ENCODE measurements at regions not wholly inside any gene's neighbourhood (a gene's known extent, or its start where the extent isn't known, plus 50 kb on each side); places are given as distances from the start of the nearest gene placed in this dataset.

DNA sequence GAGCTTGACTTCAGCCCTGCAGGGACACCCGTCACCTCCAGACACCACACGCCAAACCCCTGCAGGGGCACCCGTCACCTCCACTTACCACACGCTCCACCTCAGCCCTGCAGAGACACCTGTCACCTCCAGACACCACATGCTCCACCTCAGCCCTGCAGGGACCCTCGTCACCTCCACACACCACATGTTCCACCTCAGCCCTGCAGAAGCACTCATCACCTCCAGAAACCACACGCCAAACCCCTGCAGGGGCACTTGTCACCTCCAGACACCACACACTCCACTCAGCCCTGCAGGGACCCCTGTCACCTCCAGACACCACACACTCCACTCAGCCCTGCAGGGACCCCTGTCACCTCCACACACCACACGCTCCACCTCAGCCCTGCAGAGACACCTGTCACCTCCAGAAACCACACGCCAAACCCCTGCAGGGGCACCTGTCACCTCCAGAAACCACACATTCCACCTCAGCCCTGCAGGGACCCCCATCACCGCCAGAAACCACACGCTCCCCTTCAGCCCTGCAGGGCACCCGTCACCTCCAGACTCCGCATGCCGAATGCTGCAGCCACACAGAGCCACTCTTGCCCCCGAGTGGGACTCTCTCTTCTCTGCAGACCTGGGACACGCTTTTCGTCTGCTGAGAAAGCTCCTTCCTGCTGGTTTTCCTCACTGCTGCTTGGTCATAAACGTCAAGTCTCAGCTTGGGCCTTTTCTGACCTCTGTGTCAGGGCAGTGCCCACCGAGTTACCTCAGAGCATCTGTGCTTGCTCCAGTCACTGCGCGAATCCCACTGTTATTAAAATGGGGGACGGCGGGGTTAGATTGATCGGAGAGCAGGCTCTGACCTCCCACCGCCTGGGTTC is 77.5 kb upstream of the SALL3 start:
- no peak overlapping the region for H3K27ac ChIP-seq (ENCODE audit: low read depth in 1 of 2, low read length in 2 of 2)
- no peak for DNase-seq
- WGBS (ENCODE audit: insufficient coverage), result 75% methylated on average over 24 of the region's 24 CpGs
- H2AFZ ChIP-seq (ENCODE audit: insufficient read depth, low read depth, low read length, poor library complexity, severe bottlenecking), result no peak overlapping the region
- no peaks in the 10 kb centered on the region for H3K27me3 ChIP-seq (ENCODE audit: control insufficient read depth in 2 of 2, insufficient read depth in 2 of 2, low read length in 2 of 2)
- Mint-ChIP-seq H3K27ac (no peak overlapping the region), H3K4me3 (no peak overlapping the region), H3K36me3 (no peaks in the 10 kb centered on the region), H3K9me3 (peaks cover 0 to 14% (median 5%) of the 10 kb centered on the region in 7 donors), H3K4me1 (no peaks in the 10 kb centered on the region), H3K27me3 (ENCODE audit: low read depth in 3 of 3) (peaks cover 1 to 6% (median 3%) of the 10 kb centered on the region in 3 donors)
- no peak overlapping the region for H3K9ac ChIP-seq (ENCODE audit: insufficient read depth, low read length, poor library complexity, severe bottlenecking)
- peaks cover 0 to 12% of the 10 kb centered on the region in 2 donors for H3K9me3 ChIP-seq (replicated peaks in 1 of 2; ENCODE audit: control insufficient read depth in 1 of 2, insufficient read depth in 1 of 2, low read length in 2 of 2)
- H3K4me3 ChIP-seq (replicated peaks in 1 of 3; ENCODE audit: low read depth in 2 of 3, low read length in 3 of 3), result no peak overlapping the region
- H4K20me1 ChIP-seq (ENCODE audit: insufficient read depth, low read length), result no peaks in the 10 kb centered on the region
- no peak for TF ChIP-seq CTCF (IDR thresholded peaks at IDR 0.05)
- H3K4me2 ChIP-seq (replicated peaks; ENCODE audit: extremely low read depth, low read length, poor library complexity, severe bottlenecking), result no peak overlapping the region
- no peaks in the 10 kb centered on the region for H3K4me1 ChIP-seq (ENCODE audit: control insufficient read depth in 1 of 2, insufficient read depth in 2 of 2, low read length in 2 of 2)
- no peaks in the 10 kb centered on the region for H3K79me2 ChIP-seq (ENCODE audit: insufficient read depth, low read length)
- intact Hi-C loops (cut with micrococcal nuclease), result no loop called here
- H3K36me3 ChIP-seq (replicated peaks in 1 of 2; ENCODE audit: control insufficient read depth in 1 of 2, insufficient read depth in 2 of 2, low read length in 2 of 2), result no peaks in the 10 kb centered on the region

GRCh38 chr18:78902795-78903435 is 76.7 kb upstream of the SALL3 start:
- 81% methylated on average over 6 of the region's 11 CpGs for WGBS (ENCODE audit: insufficient coverage)
- H2AFZ ChIP-seq (ENCODE audit: insufficient read depth, low read depth, low read length, poor library complexity, severe bottlenecking), result no peak overlapping the region

More at GRCh38 chr18:78902795-78903435, 76.7 kb upstream of the SALL3 start:
- H3K27ac ChIP-seq (ENCODE audit: low read depth in 1 of 2, low read length in 2 of 2), result no peak overlapping the region
- H3K4me2 ChIP-seq (replicated peaks; ENCODE audit: extremely low read depth, low read length, poor library complexity, severe bottlenecking), result no peak overlapping the region
- Mint-ChIP-seq H3K4me1 (no peaks in the 10 kb centered on the region), H3K36me3 (no peaks in the 10 kb centered on the region), H3K4me3 (no peak overlapping the region), H3K27ac (no peak overlapping the region), H3K9me3 (peaks cover 0 to 14% (median 5%) of the 10 kb centered on the region in 7 donors), H3K27me3 (ENCODE audit: low read depth in 3 of 3) (peaks cover 1 to 8% (median 5%) of the 10 kb centered on the region in 3 donors)
- no peak for TF ChIP-seq CTCF (IDR thresholded peaks at IDR 0.05)
- H3K79me2 ChIP-seq (ENCODE audit: insufficient read depth, low read length), result no peaks in the 10 kb centered on the region
- no peaks in the 10 kb centered on the region for H4K20me1 ChIP-seq (ENCODE audit: insufficient read depth, low read length)
- H3K4me1 ChIP-seq (ENCODE audit: control insufficient read depth in 1 of 2, insufficient read depth in 2 of 2, low read length in 2 of 2), result no peaks in the 10 kb centered on the region
- DNase-seq, result no peak
- no peaks in the 10 kb centered on the region for H3K27me3 ChIP-seq (ENCODE audit: control insufficient read depth in 2 of 2, insufficient read depth in 2 of 2, low read length in 2 of 2)
- no peaks in the 10 kb centered on the region for H3K36me3 ChIP-seq (replicated peaks in 1 of 2; ENCODE audit: control insufficient read depth in 1 of 2, insufficient read depth in 2 of 2, low read length in 2 of 2)
- H3K9me3 ChIP-seq (replicated peaks in 1 of 2; ENCODE audit: control insufficient read depth in 1 of 2, insufficient read depth in 1 of 2, low read length in 2 of 2), result peaks cover 0 to 12% of the 10 kb centered on the region in 2 donors
- H3K9ac ChIP-seq (ENCODE audit: insufficient read depth, low read length, poor library complexity, severe bottlenecking), result no peak overlapping the region
- intact Hi-C loops (cut with micrococcal nuclease), result no loop called here
- no peak overlapping the region for H3K4me3 ChIP-seq (replicated peaks in 1 of 3; ENCODE audit: low read depth in 2 of 3, low read length in 3 of 3)
